Smooth muscle cell of the brain vasculature (primary cell): ENCODE measurements at regions not wholly inside any gene's neighbourhood (a gene's known extent, or its start where the extent isn't known, plus 50 kb on each side); places are given as distances from the start of the nearest gene placed in this dataset.

Experiments
- DNase-seq: peaks from one replicate; pipeline ENCODE4 v3.0.0-alpha.2; 2012; ENCODE audit warnings: low read depth, low spot score

DNA sequence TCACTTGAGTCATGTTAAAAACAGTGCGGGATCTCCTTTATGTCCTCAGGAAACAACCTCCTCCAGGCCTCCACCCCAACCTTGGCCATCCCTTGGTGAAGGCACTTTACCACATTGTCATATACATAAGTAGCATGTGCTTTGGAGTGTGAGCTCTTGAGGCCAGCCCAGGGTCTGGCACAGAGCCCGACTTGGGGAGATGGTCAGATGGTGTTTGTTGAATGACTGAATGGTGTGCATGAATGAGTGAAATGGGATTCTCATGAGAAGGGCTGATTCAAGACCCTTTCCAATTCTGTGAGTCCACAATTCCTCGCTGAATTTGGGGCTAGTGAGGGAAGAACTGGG lies 52.9 kb upstream of the DLK1 start:
- DNase-seq: no peak

DNA sequence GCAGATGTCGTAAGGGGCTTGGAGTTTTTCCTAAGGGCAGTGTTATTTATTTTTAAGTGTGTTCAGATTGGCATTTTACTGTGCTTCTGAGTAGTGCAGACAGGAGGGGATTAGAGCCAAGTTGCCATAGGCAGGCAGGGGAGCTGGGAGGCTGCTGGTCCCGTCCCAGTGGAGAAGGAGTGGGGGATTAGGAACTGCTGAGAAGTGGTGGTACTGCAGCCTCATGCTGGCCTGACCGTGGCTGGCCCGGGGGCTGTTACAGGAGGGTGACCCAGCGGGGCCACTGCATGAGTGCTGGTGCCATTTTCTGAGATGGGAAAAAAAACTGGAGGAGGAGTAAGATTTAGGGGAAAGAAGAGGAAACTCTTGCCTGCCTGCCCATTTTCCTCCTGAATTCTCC lies 52.3 kb upstream of the DLK1 start:
- no peak for DNase-seq

GRCh38 chr14:100674897-100675619 lies 51.6 kb upstream of the DLK1 start:
- no peak for DNase-seq

DNA sequence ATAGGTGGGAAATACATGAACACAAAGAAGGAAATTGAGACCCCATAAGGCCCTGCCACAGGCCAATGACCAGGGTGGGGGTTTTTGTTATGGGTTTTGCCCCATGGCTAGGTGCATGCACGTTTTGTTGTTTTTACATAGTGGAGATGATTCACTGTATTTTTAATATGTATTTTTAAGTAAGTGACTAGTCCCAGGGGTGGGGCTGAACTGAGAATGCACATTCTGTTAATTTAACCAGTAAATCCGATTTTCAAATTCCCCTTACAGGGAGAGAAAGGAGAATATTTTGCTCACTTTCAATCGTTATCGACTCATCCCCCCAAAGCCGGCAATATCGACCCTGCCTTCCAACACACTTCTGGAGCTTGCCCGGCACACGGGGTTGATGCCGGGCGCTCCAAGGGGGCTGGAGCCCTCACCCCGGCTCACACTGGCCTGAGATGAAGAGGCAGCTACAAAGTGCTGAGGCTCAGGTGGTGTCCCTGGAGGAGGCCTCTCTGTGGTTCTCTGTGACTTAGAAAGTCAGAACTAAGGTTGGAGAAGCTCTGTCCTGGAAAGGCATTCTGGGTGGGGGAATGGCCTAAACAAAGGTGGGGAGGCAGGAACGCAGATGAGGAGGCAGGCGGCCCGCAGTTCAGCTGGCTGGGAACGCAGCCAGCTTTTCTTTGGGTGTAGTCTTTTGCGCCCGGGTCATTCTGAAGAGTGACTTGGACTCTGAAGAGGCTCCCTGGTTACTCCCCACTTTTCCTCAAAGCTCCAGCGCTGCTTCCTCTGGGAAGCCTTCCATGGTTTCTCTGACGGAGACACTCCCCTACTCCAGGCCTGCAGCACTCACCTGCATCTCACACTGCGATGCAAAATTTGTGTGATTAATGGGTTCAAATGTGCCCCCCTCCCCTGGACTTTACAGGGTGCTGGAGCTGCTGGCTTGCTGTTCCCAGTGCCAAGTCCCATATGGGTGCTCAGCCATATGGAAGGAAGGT lies 50.7 kb upstream of the DLK1 start:
- no peak for DNase-seq
